ENCODE measurements at regions not wholly inside any gene's neighbourhood (a gene's known extent, or its start where the extent isn't known, plus 50 kb on each side); places are given as distances from the start of the nearest gene placed in this dataset.

GRCh38 chr2:204086167-204086566 lies 149.6 kb downstream of the ICOS start:
- TF ChIP-seq POLR2A (IDR thresholded peaks at IDR 0.05) (no peak), CTCF (IDR thresholded peaks at IDR 0.05) (no peak), POLR2AphosphoS5 (IDR thresholded peaks at IDR 0.05) (no peak)

Data from prostate gland (tissue), 2 donors.